ENCODE measurements at regions not wholly inside any gene's neighbourhood (a gene's known extent, or its start where the extent isn't known, plus 50 kb on each side); places are given as distances from the start of the nearest gene placed in this dataset.

- Histone ChIP-seq H3K9me3 (ENCODE audit: low read depth, low read length) (no peaks in the 10 kb centered on the region), H3K4me3 (no peak overlapping the region), H3K27ac (no peak overlapping the region), H3K36me3 (ENCODE audit: insufficient read depth, low read length) (no peaks in the 10 kb centered on the region), H3K9ac (ENCODE audit: insufficient read length) (no peak overlapping the region)
- TF ChIP-seq EZH2 (IDR thresholded peaks at IDR 0.05) (no peak), FOXP2 (optimal IDR thresholded peaks at IDR 0.05; ENCODE audit: control extremely low read depth, extremely low read length, insufficient read depth) (no peak), POLR2AphosphoS5 (IDR thresholded peaks at IDR 0.05; ENCODE audit: borderline replicate concordance, low read depth, low read length) (no peak)
- no peak for DNase-seq (ENCODE audit: low read depth, low spot score)
These were observed 973.5 kb downstream of the CDH11 start for GRCh38 chr16:64148356-64148755.

GRCh38 chr16:64147941-64148340, 973.9 kb downstream of the CDH11 start:
- Histone ChIP-seq H3K36me3 (ENCODE audit: insufficient read depth, low read length) (no peaks in the 10 kb centered on the region), H3K9me3 (ENCODE audit: low read depth, low read length) (no peaks in the 10 kb centered on the region)

GRCh38 chr16:64144617-64145016, 977.2 kb downstream of the CDH11 start:
- H3K36me3 ChIP-seq (ENCODE audit: insufficient read depth, low read length), result no peaks in the 10 kb centered on the region
- TF ChIP-seq FOXP2 (optimal IDR thresholded peaks at IDR 0.05; ENCODE audit: control extremely low read depth, extremely low read length, insufficient read depth) (no peak), EZH2 (IDR thresholded peaks at IDR 0.05) (no peak), POLR2AphosphoS5 (IDR thresholded peaks at IDR 0.05; ENCODE audit: borderline replicate concordance, low read depth, low read length) (no peak)
- DNase-seq (ENCODE audit: low read depth, low spot score), result no peak
- H3K27ac ChIP-seq, result no peak overlapping the region
- H3K4me3 ChIP-seq, result no peak overlapping the region
- no peaks in the 10 kb centered on the region for H3K9me3 ChIP-seq (ENCODE audit: low read depth, low read length)
- no peak overlapping the region for H3K9ac ChIP-seq (ENCODE audit: insufficient read length)

More at GRCh38 chr16:64147941-64148340, 973.9 kb downstream of the CDH11 start:
- Histone ChIP-seq H3K9ac (ENCODE audit: insufficient read length) (no peak overlapping the region), H3K27ac (no peak overlapping the region), H3K4me3 (no peak overlapping the region)
- no peak for DNase-seq (ENCODE audit: low read depth, low spot score)
- no peak for TF ChIP-seq EZH2 (IDR thresholded peaks at IDR 0.05)
- TF ChIP-seq POLR2AphosphoS5 (IDR thresholded peaks at IDR 0.05; ENCODE audit: borderline replicate concordance, low read depth, low read length), result no peak
- TF ChIP-seq FOXP2 (optimal IDR thresholded peaks at IDR 0.05; ENCODE audit: control extremely low read depth, extremely low read length, insufficient read depth), result no peak

- H3K36me3 ChIP-seq (ENCODE audit: insufficient read depth, low read length), result no peaks in the 10 kb centered on the region
- TF ChIP-seq POLR2AphosphoS5 (IDR thresholded peaks at IDR 0.05; ENCODE audit: borderline replicate concordance, low read depth, low read length) (no peak), EZH2 (IDR thresholded peaks at IDR 0.05) (no peak)
- no peak for DNase-seq (ENCODE audit: low read depth, low spot score)
- no peak overlapping the region for H3K9ac ChIP-seq (ENCODE audit: insufficient read length)
- H3K27ac ChIP-seq, result no peak overlapping the region
- H3K9me3 ChIP-seq (ENCODE audit: low read depth, low read length), result no peaks in the 10 kb centered on the region
- no peak overlapping the region for H3K4me3 ChIP-seq
These were observed 983.2 kb downstream of the CDH11 start for GRCh38 chr16:64138621-64139020.

- DNase-seq (ENCODE audit: low read depth, low spot score), result no peak
- Histone ChIP-seq H3K9ac (ENCODE audit: insufficient read length) (no peak overlapping the region), H3K36me3 (ENCODE audit: insufficient read depth, low read length) (no peaks in the 10 kb centered on the region), H3K9me3 (ENCODE audit: low read depth, low read length) (no peaks in the 10 kb centered on the region), H3K27ac (no peak overlapping the region), H3K4me3 (no peak overlapping the region)
- TF ChIP-seq POLR2AphosphoS5 (IDR thresholded peaks at IDR 0.05; ENCODE audit: borderline replicate concordance, low read depth, low read length) (no peak), EZH2 (IDR thresholded peaks at IDR 0.05) (no peak), FOXP2 (optimal IDR thresholded peaks at IDR 0.05; ENCODE audit: control extremely low read depth, extremely low read length, insufficient read depth) (no peak)
These were observed 983.9 kb downstream of the CDH11 start for GRCh38 chr16:64138006-64138405.

GRCh38 chr16:64136743-64137142, 985.1 kb downstream of the CDH11 start:
- TF ChIP-seq POLR2AphosphoS5 (IDR thresholded peaks at IDR 0.05; ENCODE audit: borderline replicate concordance, low read depth, low read length), result no peak
- TF ChIP-seq EZH2 (IDR thresholded peaks at IDR 0.05), result no peak
- no peak for TF ChIP-seq FOXP2 (optimal IDR thresholded peaks at IDR 0.05; ENCODE audit: control extremely low read depth, extremely low read length, insufficient read depth)
- DNase-seq (ENCODE audit: low read depth, low spot score), result no peak
- Histone ChIP-seq H3K9ac (ENCODE audit: insufficient read length) (no peak overlapping the region), H3K36me3 (ENCODE audit: insufficient read depth, low read length) (no peaks in the 10 kb centered on the region), H3K4me3 (no peak overlapping the region), H3K27ac (no peak overlapping the region), H3K9me3 (ENCODE audit: low read depth, low read length) (no peaks in the 10 kb centered on the region)

GRCh38 chr16:64136314-64136713, 985.5 kb downstream of the CDH11 start:
- no peaks in the 10 kb centered on the region for H3K36me3 ChIP-seq (ENCODE audit: insufficient read depth, low read length)
- H3K4me3 ChIP-seq, result no peak overlapping the region
- no peak for DNase-seq (ENCODE audit: low read depth, low spot score)
- H3K9me3 ChIP-seq (ENCODE audit: low read depth, low read length), result no peaks in the 10 kb centered on the region
- no peak overlapping the region for H3K27ac ChIP-seq
- TF ChIP-seq POLR2AphosphoS5 (IDR thresholded peaks at IDR 0.05; ENCODE audit: borderline replicate concordance, low read depth, low read length) (no peak), FOXP2 (optimal IDR thresholded peaks at IDR 0.05; ENCODE audit: control extremely low read depth, extremely low read length, insufficient read depth) (no peak), EZH2 (IDR thresholded peaks at IDR 0.05) (no peak)
- no peak overlapping the region for H3K9ac ChIP-seq (ENCODE audit: insufficient read length)

GRCh38 chr16:64133366-64133765, 988.5 kb downstream of the CDH11 start:
- Histone ChIP-seq H3K9me3 (ENCODE audit: low read depth, low read length) (no peaks in the 10 kb centered on the region), H3K9ac (ENCODE audit: insufficient read length) (no peak overlapping the region), H3K36me3 (ENCODE audit: insufficient read depth, low read length) (no peaks in the 10 kb centered on the region), H3K4me3 (no peak overlapping the region), H3K27ac (no peak overlapping the region)
- no peak for TF ChIP-seq EZH2 (IDR thresholded peaks at IDR 0.05)
- no peak for TF ChIP-seq FOXP2 (optimal IDR thresholded peaks at IDR 0.05; ENCODE audit: control extremely low read depth, extremely low read length, insufficient read depth)
- no peak for TF ChIP-seq POLR2AphosphoS5 (IDR thresholded peaks at IDR 0.05; ENCODE audit: borderline replicate concordance, low read depth, low read length)
- DNase-seq (ENCODE audit: low read depth, low spot score), result no peak

GRCh38 chr16:64132759-64133361, 989.0 kb downstream of the CDH11 start:
- Histone ChIP-seq H3K4me3 (no peak overlapping the region), H3K36me3 (ENCODE audit: insufficient read depth, low read length) (no peaks in the 10 kb centered on the region), H3K9me3 (ENCODE audit: low read depth, low read length) (no peaks in the 10 kb centered on the region), H3K27ac (no peak overlapping the region), H3K9ac (ENCODE audit: insufficient read length) (no peak overlapping the region)
- no peak for DNase-seq (ENCODE audit: low read depth, low spot score)
- TF ChIP-seq EZH2 (IDR thresholded peaks at IDR 0.05) (no peak), POLR2AphosphoS5 (IDR thresholded peaks at IDR 0.05; ENCODE audit: borderline replicate concordance, low read depth, low read length) (no peak), FOXP2 (optimal IDR thresholded peaks at IDR 0.05; ENCODE audit: control extremely low read depth, extremely low read length, insufficient read depth) (no peak)

Measured in SK-N-MC (cell line).